ENCODE measurements at regions not wholly inside any gene's neighbourhood (a gene's known extent, or its start where the extent isn't known, plus 50 kb on each side); places are given as distances from the start of the nearest gene placed in this dataset.
"Not testable (repeated sequence)": the region's sequence is repeated elsewhere in the genome, so short reads cannot be mapped to it uniquely, and the experiment has no call there.

DNA sequence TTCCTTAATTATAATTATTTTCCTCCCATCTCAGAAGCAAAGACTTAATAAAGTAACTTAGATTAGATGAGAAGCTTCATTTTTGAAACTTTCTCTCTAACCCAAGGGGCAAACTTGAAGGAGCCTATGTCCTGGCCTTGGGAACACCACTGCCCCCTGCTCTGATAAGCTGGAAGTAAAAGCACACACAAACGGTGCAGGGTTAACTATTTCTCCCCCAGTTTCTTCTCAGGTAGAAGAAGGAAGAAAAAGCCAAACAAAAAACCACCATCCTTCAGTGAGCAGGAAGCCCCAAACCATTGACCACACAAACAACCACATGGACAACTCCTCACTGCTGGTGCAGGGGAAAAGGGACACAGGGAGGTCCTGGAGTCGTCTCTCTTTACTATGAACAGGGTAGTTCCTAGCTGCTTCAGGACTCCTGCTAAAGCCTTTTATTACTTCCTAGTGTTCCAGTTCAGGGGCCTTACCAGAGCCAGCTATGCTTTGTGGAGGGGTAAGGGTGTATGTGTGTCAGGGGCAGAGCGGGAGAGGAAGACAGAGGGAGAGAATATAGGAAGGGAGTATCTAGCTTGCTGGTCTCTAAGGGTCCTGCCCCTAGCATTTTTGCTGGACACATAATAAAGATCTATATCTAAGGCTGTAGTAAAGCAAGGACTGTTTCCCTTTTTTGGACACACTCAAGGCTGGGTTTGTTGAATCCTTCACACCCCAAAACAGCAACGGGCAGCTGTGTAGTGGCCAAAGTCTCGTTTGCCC, 94.0 kb upstream of the UMPS start:
- WGBS = 53% methylated on average over 5 of the region's 5 CpGs
- no peak overlapping the region for H3K4me3 ChIP-seq (ENCODE audit: low read depth, low read length)
- no peak for DNase-seq (ENCODE audit: extremely low spot score)

DNA sequence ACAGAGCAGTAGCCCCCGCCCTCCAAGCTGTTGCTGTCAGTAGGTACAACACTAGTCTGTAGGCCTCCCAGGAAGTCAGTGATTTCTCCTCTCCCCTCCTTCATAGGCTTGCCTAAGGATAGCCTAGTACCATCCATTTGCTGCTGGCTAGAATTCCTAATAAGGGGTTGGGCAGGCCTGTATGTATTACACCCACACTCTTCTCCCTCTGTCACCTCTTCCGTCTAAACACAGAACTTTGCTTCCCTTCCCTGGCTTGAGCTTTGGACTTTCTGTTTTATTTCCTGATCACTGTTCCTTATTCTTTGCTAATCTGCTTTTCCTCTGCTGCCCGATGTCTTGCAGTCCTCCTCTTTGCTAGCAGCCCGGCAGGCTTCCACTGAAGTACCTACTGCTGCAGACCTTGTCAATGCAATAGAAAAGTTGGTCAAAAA, 93.4 kb upstream of the UMPS start:
- Histone ChIP-seq H3K27ac (ENCODE audit: low read depth) (no peak overlapping the region), H3K4me3 (ENCODE audit: low read depth, low read length) (no peak overlapping the region), H3K4me1 (ENCODE audit: insufficient read depth) (no peaks in the 10 kb centered on the region), H3K36me3 (ENCODE audit: insufficient read depth) (no peaks in the 10 kb centered on the region)
- DNase-seq (ENCODE audit: extremely low spot score) = no peak
- WGBS = 69% methylated on average over 4 of the region's 4 CpGs

More for the DNA sequence above, 94.0 kb upstream of the UMPS start:
- Histone ChIP-seq H3K4me1 (ENCODE audit: insufficient read depth) (no peaks in the 10 kb centered on the region), H3K36me3 (ENCODE audit: insufficient read depth) (no peaks in the 10 kb centered on the region), H3K27ac (ENCODE audit: low read depth) (no peak overlapping the region)

DNA sequence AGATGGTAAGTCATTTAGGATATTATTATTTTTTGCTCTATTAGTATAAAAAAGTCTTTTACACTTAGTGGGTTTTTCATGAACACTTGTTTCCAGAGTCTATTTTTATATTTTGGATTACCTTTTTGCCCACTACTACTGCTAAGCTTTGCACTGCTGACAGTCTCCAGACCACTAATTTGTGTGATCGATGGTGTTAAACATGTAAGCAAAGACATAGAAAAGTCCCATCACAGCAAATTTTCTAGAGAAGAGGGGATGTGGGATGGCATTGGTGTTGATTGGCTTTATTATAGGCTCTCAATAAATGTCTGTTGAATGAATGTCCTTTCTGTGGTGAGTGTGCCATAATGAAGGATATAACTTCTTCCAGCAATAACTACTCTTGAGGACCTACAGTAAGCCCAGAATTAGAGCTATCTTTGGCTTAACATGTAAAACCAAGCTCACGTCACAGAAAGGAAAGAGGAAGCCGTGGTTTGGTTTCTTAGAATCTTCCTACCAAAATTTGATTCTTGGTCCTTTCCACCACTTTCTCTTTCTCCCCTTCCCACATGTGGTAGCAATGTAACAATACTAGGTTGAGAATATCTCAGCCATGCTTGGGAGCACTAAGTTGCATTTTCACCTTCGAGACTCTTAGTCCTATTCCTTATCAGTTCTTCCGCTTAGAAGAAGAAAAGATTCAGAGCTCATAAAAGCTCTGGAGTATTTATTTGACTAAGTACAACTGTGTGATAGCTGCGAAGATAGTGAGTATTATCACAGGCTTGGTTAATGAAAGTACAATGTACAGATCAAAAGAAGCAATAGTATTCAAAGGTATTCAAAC, 90.6 kb upstream of the UMPS start:
- no peak for DNase-seq (ENCODE audit: extremely low spot score)
- H3K4me3 ChIP-seq (ENCODE audit: low read depth, low read length) = no peak overlapping the region
- H3K27ac ChIP-seq (ENCODE audit: low read depth) = no peak overlapping the region
- WGBS = 72% methylated on average over 6 of the region's 6 CpGs
- H3K4me1 ChIP-seq (ENCODE audit: insufficient read depth) = no peaks in the 10 kb centered on the region
- no peaks in the 10 kb centered on the region for H3K36me3 ChIP-seq (ENCODE audit: insufficient read depth)

DNA sequence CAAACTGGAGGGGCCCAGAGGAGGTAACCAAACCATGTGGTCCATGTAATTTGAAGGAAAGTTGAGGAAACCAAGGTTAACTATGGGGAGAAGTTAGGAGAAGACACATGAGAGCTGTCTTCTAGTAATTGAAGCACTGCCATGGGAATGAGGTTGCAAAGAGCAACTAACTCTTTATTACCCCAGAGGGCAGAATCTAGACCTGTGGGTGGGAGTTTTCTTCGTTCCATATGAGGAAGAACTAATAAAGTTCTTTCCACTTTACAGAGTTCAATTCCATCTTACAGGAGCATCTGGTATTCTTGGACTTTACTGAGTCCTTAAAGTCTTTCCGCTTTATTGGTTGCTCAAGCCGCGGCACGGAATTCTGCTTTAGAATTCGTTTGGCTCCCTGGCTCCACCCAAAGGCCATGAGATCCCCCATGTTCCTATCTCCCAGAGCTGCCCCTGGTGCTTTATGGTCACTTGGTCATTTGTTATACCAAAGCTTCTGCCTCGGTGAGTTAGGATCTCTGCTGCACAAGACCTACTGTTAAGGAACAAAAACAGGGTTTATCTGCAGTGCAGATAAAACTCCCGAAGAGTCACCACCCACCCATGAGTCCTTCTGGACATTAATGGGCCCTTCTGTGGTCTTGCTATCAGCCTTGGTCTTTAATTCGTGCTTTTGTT, 89.5 kb upstream of the UMPS start:
- H3K27ac ChIP-seq (ENCODE audit: low read depth) = no peak overlapping the region
- no peaks in the 10 kb centered on the region for H3K36me3 ChIP-seq (ENCODE audit: insufficient read depth)
- WGBS = 79% methylated on average over 9 of the region's 9 CpGs
- H3K4me1 ChIP-seq (ENCODE audit: insufficient read depth) = no peaks in the 10 kb centered on the region
- no peak for DNase-seq (ENCODE audit: extremely low spot score)
- H3K4me3 ChIP-seq (ENCODE audit: low read depth, low read length) = no peak overlapping the region

DNA sequence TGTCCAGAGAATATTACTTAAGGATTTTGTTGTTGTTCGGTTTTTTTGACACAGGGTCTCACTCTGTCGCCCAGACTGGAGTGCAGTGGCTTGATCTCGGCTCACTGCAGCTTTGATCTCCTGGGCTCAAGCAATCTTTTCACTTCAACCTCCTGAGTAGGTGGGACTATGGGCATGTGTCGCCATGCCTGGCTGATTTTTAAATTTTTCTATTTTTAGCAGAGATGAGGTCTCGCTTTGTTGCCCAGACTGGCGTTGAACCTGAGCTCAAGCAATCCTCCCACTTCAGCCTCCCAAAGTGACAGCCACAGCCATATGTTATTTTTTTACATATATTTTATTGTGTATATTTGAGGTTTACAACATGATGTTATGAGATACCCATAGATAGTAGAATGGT, 86.8 kb upstream of the UMPS start:
- WGBS = 95% methylated on average over 6 of the region's 6 CpGs
- Histone ChIP-seq H3K36me3 (ENCODE audit: insufficient read depth) (no peaks in the 10 kb centered on the region), H3K4me1 (ENCODE audit: insufficient read depth) (no peaks in the 10 kb centered on the region), H3K4me3 (ENCODE audit: low read depth, low read length) (no peak overlapping the region), H3K27ac (ENCODE audit: low read depth) (no peak overlapping the region)
- DNase-seq (ENCODE audit: extremely low spot score) = no peak

DNA sequence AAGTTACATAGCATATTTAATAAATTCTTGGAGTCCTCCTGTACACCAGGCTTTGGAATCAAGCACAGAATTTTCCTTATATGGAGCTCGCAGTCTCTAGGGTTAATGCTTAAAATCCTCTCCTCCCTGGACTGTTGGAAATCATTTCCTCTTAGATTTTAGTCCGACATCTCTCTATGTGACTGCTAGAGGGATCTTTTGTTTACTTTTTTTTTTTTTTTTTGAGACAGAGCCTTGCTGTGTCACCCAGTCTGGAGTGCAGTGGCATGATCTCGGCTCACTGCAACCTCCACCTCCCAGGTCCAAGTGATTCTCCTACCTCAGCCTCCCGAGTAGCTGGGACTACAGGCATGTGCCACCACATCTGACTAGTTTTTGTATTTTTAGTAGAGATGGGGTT, 84.1 kb upstream of the UMPS start:
- H3K36me3 ChIP-seq (ENCODE audit: insufficient read depth); H3K4me1 ChIP-seq (ENCODE audit: insufficient read depth); H3K27ac ChIP-seq (ENCODE audit: low read depth); H3K4me3 ChIP-seq (ENCODE audit: low read depth, low read length); DNase-seq (ENCODE audit: extremely low spot score): not testable (repeated sequence)
- 74% methylated on average over 4 of the region's 4 CpGs for whole genome bisulfite sequencing

DNA sequence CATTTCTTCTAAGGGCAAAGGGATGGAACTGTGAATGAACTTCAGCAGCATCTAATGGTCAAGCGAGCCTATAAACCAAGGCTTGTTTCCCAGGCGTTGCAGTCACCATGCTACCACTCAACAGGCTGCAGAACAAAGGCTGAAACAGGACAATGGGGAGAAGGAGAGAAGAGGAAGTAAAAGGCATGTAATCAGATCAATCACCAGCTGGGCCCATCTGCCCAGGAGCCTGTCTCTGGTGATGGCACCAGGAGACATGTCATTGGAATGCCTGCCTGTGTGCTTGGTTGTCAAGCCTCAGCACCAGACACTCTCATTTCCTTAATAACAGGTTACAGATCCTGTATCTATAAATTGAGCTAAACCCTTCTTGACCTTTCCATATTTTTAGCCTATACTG, 81.7 kb upstream of the UMPS start:
- 96% methylated on average over 2 of the region's 2 CpGs for WGBS
- DNase-seq (ENCODE audit: extremely low spot score) = no peak
- H3K4me3 ChIP-seq (ENCODE audit: low read depth, low read length) = no peak overlapping the region
- H3K36me3 ChIP-seq (ENCODE audit: insufficient read depth) = no peaks in the 10 kb centered on the region
- no peak overlapping the region for H3K27ac ChIP-seq (ENCODE audit: low read depth)
- no peaks in the 10 kb centered on the region for H3K4me1 ChIP-seq (ENCODE audit: insufficient read depth)

DNA sequence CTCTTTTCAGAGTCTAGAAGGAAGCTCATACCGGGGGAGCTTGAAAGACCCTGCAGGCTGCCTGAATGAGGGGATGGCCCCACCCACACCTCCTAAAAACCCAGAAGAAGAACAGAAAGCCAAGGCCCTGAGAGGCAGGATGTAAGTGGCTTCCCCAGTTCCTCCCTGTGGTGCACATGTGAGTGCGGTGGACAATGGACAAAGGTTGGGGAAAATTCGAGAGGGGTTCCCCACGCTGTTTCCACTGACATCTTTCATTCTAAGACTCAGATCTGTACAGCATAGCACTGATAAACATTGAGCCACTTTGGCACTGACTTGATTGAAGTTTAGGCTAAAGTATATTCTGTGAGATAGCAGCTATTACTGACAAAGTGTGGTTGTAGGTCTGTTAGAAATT, 79.5 kb upstream of the UMPS start:
- no peak for DNase-seq (ENCODE audit: extremely low spot score)
- Histone ChIP-seq H3K27ac (ENCODE audit: low read depth) (no peak overlapping the region), H3K36me3 (ENCODE audit: insufficient read depth) (no peaks in the 10 kb centered on the region), H3K4me1 (ENCODE audit: insufficient read depth) (no peaks in the 10 kb centered on the region), H3K4me3 (ENCODE audit: low read depth, low read length) (no peak overlapping the region)
- 81% methylated on average over 4 of the region's 4 CpGs for WGBS

DNA sequence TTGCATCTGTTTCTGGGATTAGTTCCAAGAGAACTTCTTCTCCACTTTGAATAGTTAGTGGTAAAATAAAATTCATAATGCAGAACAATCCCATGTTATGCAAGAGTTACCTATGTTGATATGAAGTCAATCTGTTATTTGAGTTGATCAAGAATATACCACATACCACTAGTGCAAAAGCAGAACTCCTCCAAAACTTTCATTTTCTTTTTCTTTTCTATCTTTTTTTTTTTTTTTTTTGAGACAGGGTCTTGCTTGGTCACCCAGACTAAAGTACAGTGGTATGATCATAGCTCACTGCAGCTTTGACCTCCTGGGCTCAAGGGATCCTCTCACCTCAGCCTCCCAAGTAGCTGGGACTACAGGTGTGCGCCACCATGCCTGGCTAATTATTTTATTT, 78.8 kb upstream of the UMPS start:
- DNase-seq (ENCODE audit: extremely low spot score); H3K4me3 ChIP-seq (ENCODE audit: low read depth, low read length); H3K4me1 ChIP-seq (ENCODE audit: insufficient read depth); H3K36me3 ChIP-seq (ENCODE audit: insufficient read depth); H3K27ac ChIP-seq (ENCODE audit: low read depth): not testable (repeated sequence)
- WGBS = 98% methylated on average over 1 of the region's 1 CpG

DNA sequence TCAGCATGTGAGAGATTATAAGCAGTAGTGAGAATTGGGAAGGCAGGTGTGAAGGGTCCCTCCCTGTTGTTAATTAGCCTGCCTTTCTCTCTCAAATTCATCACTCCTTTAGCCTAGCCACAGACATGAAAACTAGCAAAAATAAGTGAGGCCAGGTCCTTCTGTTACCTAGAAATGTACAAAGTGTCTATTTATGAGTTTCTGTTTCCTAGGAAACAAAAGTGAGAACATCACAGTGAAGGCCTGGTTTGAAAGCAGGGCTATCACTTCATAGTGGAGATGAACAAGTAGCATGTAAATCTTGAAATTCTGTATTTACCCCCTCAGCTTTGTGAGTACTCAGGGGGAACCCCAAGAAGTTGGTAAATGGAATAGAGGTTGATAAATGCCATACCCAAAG, 78.2 kb upstream of the UMPS start:
- Histone ChIP-seq H3K4me1 (ENCODE audit: insufficient read depth) (no peaks in the 10 kb centered on the region), H3K4me3 (ENCODE audit: low read depth, low read length) (no peak overlapping the region), H3K27ac (ENCODE audit: low read depth) (no peak overlapping the region), H3K36me3 (ENCODE audit: insufficient read depth) (no peaks in the 10 kb centered on the region)
- no peak for DNase-seq (ENCODE audit: extremely low spot score)

DNA sequence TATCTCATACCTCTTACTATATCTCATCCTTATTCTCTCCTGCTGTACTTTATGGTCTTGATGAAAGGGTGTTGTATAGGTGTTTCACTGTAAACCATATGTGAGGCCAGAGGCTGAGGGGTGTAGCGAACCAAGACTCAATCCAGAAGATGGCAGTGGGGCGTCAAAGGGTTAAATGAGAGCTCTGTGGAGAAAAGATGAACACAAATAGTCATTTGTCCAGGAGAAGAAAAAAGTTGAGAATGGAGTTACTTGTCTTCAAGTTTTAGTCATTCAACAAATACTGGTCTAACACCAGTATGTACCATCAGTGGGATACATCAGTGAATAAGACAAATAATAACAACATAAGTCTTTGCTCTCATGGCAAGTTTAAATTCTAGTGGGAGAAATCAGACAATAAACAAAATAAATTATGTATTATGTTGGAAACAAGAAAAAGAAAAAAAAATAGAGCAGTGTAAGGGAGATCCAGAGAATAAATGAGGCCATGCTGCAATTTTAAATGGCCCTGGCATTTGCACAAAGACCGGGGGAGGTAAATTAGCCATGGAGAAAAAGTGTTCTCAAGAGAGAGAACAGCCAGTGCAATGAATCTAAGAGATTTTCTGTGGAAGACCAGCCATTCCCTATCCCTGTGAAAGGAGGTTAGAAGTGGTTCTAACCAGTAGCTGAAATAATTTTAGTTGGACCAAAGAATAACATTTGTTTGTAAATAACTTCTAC, 77.0 kb upstream of the UMPS start:
- Histone ChIP-seq H3K27ac (ENCODE audit: low read depth) (no peak overlapping the region), H3K4me3 (ENCODE audit: low read depth, low read length) (no peak overlapping the region), H3K36me3 (ENCODE audit: insufficient read depth) (no peaks in the 10 kb centered on the region), H3K4me1 (ENCODE audit: insufficient read depth) (no peaks in the 10 kb centered on the region)
- WGBS = 77% methylated on average over 3 of the region's 3 CpGs
- DNase-seq (ENCODE audit: extremely low spot score) = no peak

DNA sequence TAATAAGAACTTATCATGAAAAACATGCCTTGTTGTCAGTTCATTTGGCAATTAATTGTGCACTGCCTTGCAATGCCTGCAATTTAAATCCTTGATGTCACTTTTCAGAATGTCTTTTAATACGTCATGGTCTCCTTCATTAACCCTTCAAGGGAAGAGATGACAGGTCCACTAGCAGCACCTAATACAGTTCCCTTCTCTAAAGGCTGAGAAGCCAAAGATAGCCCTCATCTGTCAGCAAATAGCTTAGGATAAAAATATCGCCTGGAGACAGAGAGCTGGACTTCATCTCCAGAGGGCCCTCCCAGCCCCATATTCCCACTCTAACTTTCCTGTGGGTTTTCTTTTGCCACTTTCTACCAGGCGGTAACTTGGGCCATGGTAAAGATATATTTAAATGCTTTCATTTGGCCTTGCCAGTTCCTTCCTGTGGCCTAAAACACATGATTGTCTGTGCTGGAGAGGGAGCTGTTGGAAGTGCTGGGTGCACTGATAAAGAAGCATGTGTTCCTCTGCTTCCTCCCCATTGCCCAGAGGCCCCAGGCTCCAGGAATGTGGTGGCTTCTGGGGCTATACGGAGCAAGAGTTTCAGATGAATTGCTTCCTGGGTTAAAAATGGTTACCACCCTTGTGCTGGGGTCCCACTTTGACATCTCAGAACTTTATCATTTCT, 76.3 kb upstream of the UMPS start:
- no peak overlapping the region for H3K4me3 ChIP-seq (ENCODE audit: low read depth, low read length)
- no peaks in the 10 kb centered on the region for H3K36me3 ChIP-seq (ENCODE audit: insufficient read depth)
- no peak overlapping the region for H3K27ac ChIP-seq (ENCODE audit: low read depth)
- no peaks in the 10 kb centered on the region for H3K4me1 ChIP-seq (ENCODE audit: insufficient read depth)
- WGBS = 59% methylated on average over 4 of the region's 4 CpGs
- DNase-seq (ENCODE audit: extremely low spot score) = no peak

DNA sequence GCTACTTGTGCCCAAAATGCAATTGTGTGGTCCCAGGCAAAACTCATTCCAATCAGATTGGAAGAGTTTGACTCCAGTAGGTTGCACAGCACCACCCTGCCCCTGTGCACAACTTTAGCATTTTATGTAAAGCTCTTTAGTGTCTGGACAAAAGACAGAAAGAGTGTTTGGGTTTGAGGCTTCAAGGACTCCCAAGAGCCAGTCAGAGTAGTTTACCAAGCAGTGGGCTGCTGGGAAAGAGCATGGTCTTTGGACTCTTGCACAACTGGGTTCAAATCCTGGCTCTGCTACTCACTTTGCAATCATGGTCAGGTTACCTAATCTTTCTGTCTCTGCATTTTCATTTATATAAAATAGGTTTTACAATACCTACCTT, 75.8 kb upstream of the UMPS start:
- no peak overlapping the region for H3K4me3 ChIP-seq (ENCODE audit: low read depth, low read length)
- no peak for DNase-seq (ENCODE audit: extremely low spot score)
- H3K36me3 ChIP-seq (ENCODE audit: insufficient read depth) = no peaks in the 10 kb centered on the region
- H3K4me1 ChIP-seq (ENCODE audit: insufficient read depth) = no peaks in the 10 kb centered on the region
- no peak overlapping the region for H3K27ac ChIP-seq (ENCODE audit: low read depth)

Data from urinary bladder (tissue), 3 donors.